ENCODE measurements at regions not wholly inside any gene's neighbourhood (a gene's known extent, or its start where the extent isn't known, plus 50 kb on each side); places are given as distances from the start of the nearest gene placed in this dataset.

GRCh38 chr10:60652628-60653027, 125.7 kb upstream of the CDK1 start:
- H3K4me3 ChIP-seq (ENCODE audit: low read length): no peak overlapping the region
- no peaks in the 10 kb centered on the region for H3K36me3 ChIP-seq (ENCODE audit: insufficient read depth, low read length)
- no peak overlapping the region for H3K27ac ChIP-seq (ENCODE audit: low read depth in 1 of 2, low read length in 2 of 2)
- ChIA-PET POLR2A (no interaction called here), CTCF (no interaction called here)
- Mint-ChIP-seq H3K27ac (peak overlapping the region; percentile 43), H3K4me3 (no peak overlapping the region), H3K36me3 (ENCODE audit: low read depth) (no peaks in the 10 kb centered on the region), H3K9me3 (no peaks in the 10 kb centered on the region), H3K27me3 (no peaks in the 10 kb centered on the region), H3K4me1 (ENCODE audit: low read depth) (peaks cover 42% of the 10 kb centered on the region)
- no peak for TF ChIP-seq CTCF (IDR thresholded peaks at IDR 0.05)
- DNase-seq (peak in 1 of 14 experiments; percentile 9), ATAC-seq (ENCODE audit: poor library complexity) (peak; percentile 11)
- H3K27me3 ChIP-seq (ENCODE audit: control insufficient read depth in 1 of 2, insufficient read depth in 2 of 2, low read length in 2 of 2): no peaks in the 10 kb centered on the region
- H3K9me3 ChIP-seq (ENCODE audit: control insufficient read depth in 1 of 2, insufficient read depth in 1 of 2, low read length in 2 of 2): no peaks in the 10 kb centered on the region
- peaks cover 6% of the 10 kb centered on the region for H3K4me1 ChIP-seq (ENCODE audit: insufficient read depth, low read length)
- intact Hi-C loops (cut with DNase I, micrococcal nuclease): no loop called here

GRCh38 chr10:60650378-60650800, 127.9 kb upstream of the CDK1 start:
- Histone ChIP-seq H3K36me3 (ENCODE audit: insufficient read depth, low read length) (no peaks in the 10 kb centered on the region), H3K9me3 (ENCODE audit: control insufficient read depth in 1 of 2, insufficient read depth in 1 of 2, low read length in 2 of 2) (no peaks in the 10 kb centered on the region), H3K27me3 (ENCODE audit: control insufficient read depth in 1 of 2, insufficient read depth in 2 of 2, low read length in 2 of 2) (no peaks in the 10 kb centered on the region), H3K4me1 (ENCODE audit: insufficient read depth, low read length) (peaks cover 6% of the 10 kb centered on the region), H3K27ac (ENCODE audit: low read depth in 1 of 2, low read length in 2 of 2) (peak overlapping the region in 1 of 2 donors; percentile 37), H3K4me3 (ENCODE audit: low read length) (no peak overlapping the region)
- ChIA-PET CTCF (interaction anchor here (0.9 to 1.9 kb wide), 2 partner anchors 11 to 118 kb away, joined by 3 to 8 read pairs; no protein-coding TSS in a partner anchor), POLR2A (interaction anchor here (0.6 to 1.5 kb wide), 9 partner anchors 9 to 744 kb away, joined by 3 to 8 read pairs (median 3); partner anchors contain the start of gene CCDC6)
- TF ChIP-seq CTCF (IDR thresholded peaks at IDR 0.05): no peak
- ATAC-seq (ENCODE audit: poor library complexity) (no peak), DNase-seq (no peak)
- H3K4me3 Mint-ChIP-seq: no peak overlapping the region
- intact Hi-C loops (cut with DNase I, micrococcal nuclease): no loop called here
- H3K27me3 Mint-ChIP-seq: no peaks in the 10 kb centered on the region
- peaks cover 60% of the 10 kb centered on the region for H3K4me1 Mint-ChIP-seq (ENCODE audit: low read depth)
- no peaks in the 10 kb centered on the region for H3K36me3 Mint-ChIP-seq (ENCODE audit: low read depth)
- H3K27ac Mint-ChIP-seq: peak overlapping the region; percentile 49
- no peaks in the 10 kb centered on the region for H3K9me3 Mint-ChIP-seq

- ATAC-seq (ENCODE audit: poor library complexity): peak; percentile 55
- ChIA-PET CTCF (interaction anchor here (1.4 to 1.9 kb wide), 2 partner anchors 10 to 119 kb away, joined by 4 to 8 read pairs; no protein-coding TSS in a partner anchor), POLR2A (interaction anchor here (0.6 to 1.5 kb wide), 13 partner anchors 10 to 744 kb away, joined by 3 to 8 read pairs (median 3); partner anchors contain the start of gene CCDC6)
- no peak for TF ChIP-seq CTCF (IDR thresholded peaks at IDR 0.05)
- H3K9me3 ChIP-seq (ENCODE audit: control insufficient read depth in 1 of 2, insufficient read depth in 1 of 2, low read length in 2 of 2): no peaks in the 10 kb centered on the region
- Mint-ChIP-seq H3K27ac (peak overlapping the region; percentile 49), H3K4me1 (ENCODE audit: low read depth) (peaks cover 60% of the 10 kb centered on the region), H3K36me3 (ENCODE audit: low read depth) (no peaks in the 10 kb centered on the region), H3K4me3 (no peak overlapping the region), H3K9me3 (no peaks in the 10 kb centered on the region), H3K27me3 (no peaks in the 10 kb centered on the region)
- no peak overlapping the region for H3K4me3 ChIP-seq (ENCODE audit: low read length)
- H3K27ac ChIP-seq (ENCODE audit: low read depth in 1 of 2, low read length in 2 of 2): peak overlapping the region in 1 of 2 donors; percentile 37
- peaks cover 6% of the 10 kb centered on the region for H3K4me1 ChIP-seq (ENCODE audit: insufficient read depth, low read length)
- no peaks in the 10 kb centered on the region for H3K27me3 ChIP-seq (ENCODE audit: control insufficient read depth in 1 of 2, insufficient read depth in 2 of 2, low read length in 2 of 2)
- no peaks in the 10 kb centered on the region for H3K36me3 ChIP-seq (ENCODE audit: insufficient read depth, low read length)
- DNase-seq: peak in 1 of 14 experiments; percentile 10
- intact Hi-C loops (cut with DNase I, micrococcal nuclease): loop anchor here (5.0 to 10.0 kb wide), 6 partner anchors 118 to 745 kb away; partner anchors contain the start of genes CCDC6 (in 1 of the 2) and CDK1 (in 1 of the 2)
Observed at GRCh38 chr10:60649485-60650377, 128.5 kb upstream of the CDK1 start.
